GM18502 (cell line): ENCODE measurements at regions not wholly inside any gene's neighbourhood (a gene's known extent, or its start where the extent isn't known, plus 50 kb on each side); places are given as distances from the start of the nearest gene placed in this dataset.
"Not testable (repeated sequence)": the region's sequence is repeated elsewhere in the genome, so short reads cannot be mapped to it uniquely, and the experiment has no call there.

Experiments
- ATAC-seq: cut with Tn5 transposase; IDR thresholded peaks from one replicate; pipeline ENCODE4 v1.9.1; 2021; ENCODE audit warnings: mild to moderate bottlenecking; ENCODE audit not compliant: unreplicated experiment, poor library complexity

GRCh38 chr1:38787041-38787440, 72.5 kb downstream of the RRAGC start:
- no peak for ATAC-seq

GRCh38 chr1:38786040-38786436, 73.5 kb downstream of the RRAGC start:
- no peak for ATAC-seq

GRCh38 chr1:38785285-38786039, 74.1 kb downstream of the RRAGC start:
- ATAC-seq, result no peak

- no peak for ATAC-seq
These were observed 74.9 kb downstream of the RRAGC start for GRCh38 chr1:38784452-38785284.

- no peak for ATAC-seq
These were observed 75.8 kb downstream of the RRAGC start for GRCh38 chr1:38783640-38784229.

- no peak for ATAC-seq
These were observed 77.5 kb downstream of the RRAGC start for GRCh38 chr1:38781872-38782617.

GRCh38 chr1:38780133-38780532, 79.4 kb downstream of the RRAGC start:
- ATAC-seq, result no peak

- ATAC-seq, result no peak
These were observed 80.1 kb downstream of the RRAGC start for GRCh38 chr1:38779491-38779890.

GRCh38 chr1:38778521-38778920, 81.1 kb downstream of the RRAGC start:
- no peak for ATAC-seq

GRCh38 chr1:38778051-38778450, 81.5 kb downstream of the RRAGC start:
- no peak for ATAC-seq

- ATAC-seq, result no peak
These were observed 82.1 kb downstream of the RRAGC start for GRCh38 chr1:38777464-38777957.

GRCh38 chr1:38776466-38777065, 83.0 kb downstream of the RRAGC start:
- no peak for ATAC-seq

- ATAC-seq, result no peak
These were observed 84.3 kb downstream of the RRAGC start for GRCh38 chr1:38775175-38775845.

GRCh38 chr1:38773483-38773882, 86.1 kb downstream of the RRAGC start:
- no peak for ATAC-seq

- no peak for ATAC-seq
These were observed 86.6 kb downstream of the RRAGC start for GRCh38 chr1:38772953-38773352.

- ATAC-seq, result no peak
These were observed 87.5 kb downstream of the RRAGC start for GRCh38 chr1:38772026-38772425.

- ATAC-seq, result not testable (repeated sequence)
These were observed 88.9 kb downstream of the RRAGC start for GRCh38 chr1:38770516-38771173.

GRCh38 chr1:38766125-38766524, 93.4 kb downstream of the RRAGC start:
- ATAC-seq, result no peak

- no peak for ATAC-seq
These were observed 96.5 kb downstream of the RRAGC start for GRCh38 chr1:38763121-38763520.
